Neural progenitor cell (in vitro differentiated cells): ENCODE measurements at regions not wholly inside any gene's neighbourhood (a gene's known extent, or its start where the extent isn't known, plus 50 kb on each side); places are given as distances from the start of the nearest gene placed in this dataset.

ENCODE experiments used
- DNase-seq: peaks from one replicate; pipeline ENCODE4 v3.0.0-alpha.2; 2016; ENCODE audit warnings: low spot score
- H2AFZ ChIP-seq: fragments of 200-600 bp; sonication (generic); replicated peaks from 2 replicates; pipeline ENCODE4 v1.6.1; 2016; ENCODE audit warnings: antibody characterized with exemption
- H3F3A ChIP-seq: fragments of 200-600 bp; sonication (generic); 2 replicates; pipeline ENCODE4 v1.6.1; 2016; ENCODE audit warnings: antibody characterized with exemption, low read depth
- H3K27ac ChIP-seq: fragments of 200-600 bp; sonication (generic); 2 replicates; pipeline ENCODE4 v1.5.1; 2016; ENCODE audit warnings: mild to moderate bottlenecking
- H3K27me3 ChIP-seq: fragments of 200-600 bp; sonication (generic); 2 replicates; pipeline ENCODE4 v1.6.1; 2016; ENCODE audit warnings: mild to moderate bottlenecking, moderate library complexity
- H3K36me3 ChIP-seq: fragments of 200-600 bp; sonication (generic); 2 replicates; pipeline ENCODE4 v1.5.1; 2016
- H3K4me1 ChIP-seq: fragments of 200-600 bp; sonication (generic); 2 replicates; pipeline ENCODE4 v1.6.1; 2016; ENCODE audit warnings: mixed run types
- H3K4me2 ChIP-seq: fragments of 200-600 bp; sonication (generic); 2 replicates; pipeline ENCODE4 v1.6.1; 2016
- H3K4me3 ChIP-seq: fragments of 200-600 bp; sonication (generic); 2 replicates; pipeline ENCODE4 v1.5.1; 2016
- H3K79me2 ChIP-seq: fragments of 200-600 bp; sonication (generic); 2 replicates; pipeline ENCODE4 v1.6.1; 2016; ENCODE audit warnings: low read depth
- H3K9ac ChIP-seq: fragments of 200-600 bp; sonication (generic); 2 replicates; pipeline ENCODE4 v1.6.1; 2016
- H3K9me3 ChIP-seq: fragments of 200-600 bp; sonication (generic); 2 replicates; pipeline ENCODE4 v1.5.1; 2016; ENCODE audit warnings: low read depth
- H4K20me1 ChIP-seq: fragments of 200-600 bp; sonication (generic); 2 replicates; pipeline ENCODE4 v1.6.1; 2016; ENCODE audit warnings: low read depth
- H3K27ac Mint-ChIP-seq: 3 replicates; pipeline ENCODE4 v1.8.0; 2021; ENCODE audit warnings: mixed read lengths
- H3K27me3 Mint-ChIP-seq: 2 replicates; pipeline ENCODE4 v1.8.0; 2022; ENCODE audit warnings: low read depth, mild to moderate bottlenecking, inconsistent platforms, moderate library complexity, mixed read lengths; ENCODE audit not compliant: insufficient read depth
- H3K36me3 Mint-ChIP-seq: 3 replicates; pipeline ENCODE4 v1.8.0; 2021; ENCODE audit warnings: mixed read lengths
- H3K4me1 Mint-ChIP-seq: 3 replicates; pipeline ENCODE4 v1.8.0; 2021; ENCODE audit warnings: mixed read lengths
- H3K4me3 Mint-ChIP-seq: 3 replicates; pipeline ENCODE4 v1.8.0; 2021; ENCODE audit warnings: mild to moderate bottlenecking, moderate library complexity, mixed read lengths
- H3K9me3 Mint-ChIP-seq: 3 replicates; pipeline ENCODE4 v1.8.0; 2020; ENCODE audit warnings: mixed read lengths
- EZH2 ChIP-seq: fragments of 200-600 bp; sonication (generic); IDR thresholded peaks from 2 replicates; pipeline ENCODE4 v1.6.1; 2017; ENCODE audit warnings: antibody characterized with exemption, mild to moderate bottlenecking, moderate library complexity
- EZH2phosphoT487 ChIP-seq: fragments of 200-600 bp; sonication (generic); IDR thresholded peaks from 2 replicates; pipeline ENCODE4 v1.6.1; 2017; ENCODE audit warnings: antibody characterized with exemption
- TF ChIP-seq, protein P1 (sequence below): fragments of 200-600 bp; sonication (generic); IDR thresholded peaks from 2 replicates; pipeline ENCODE4 v1.5.1; 2017; ENCODE audit warnings: antibody characterized with exemption, mild to moderate bottlenecking

DNA sequence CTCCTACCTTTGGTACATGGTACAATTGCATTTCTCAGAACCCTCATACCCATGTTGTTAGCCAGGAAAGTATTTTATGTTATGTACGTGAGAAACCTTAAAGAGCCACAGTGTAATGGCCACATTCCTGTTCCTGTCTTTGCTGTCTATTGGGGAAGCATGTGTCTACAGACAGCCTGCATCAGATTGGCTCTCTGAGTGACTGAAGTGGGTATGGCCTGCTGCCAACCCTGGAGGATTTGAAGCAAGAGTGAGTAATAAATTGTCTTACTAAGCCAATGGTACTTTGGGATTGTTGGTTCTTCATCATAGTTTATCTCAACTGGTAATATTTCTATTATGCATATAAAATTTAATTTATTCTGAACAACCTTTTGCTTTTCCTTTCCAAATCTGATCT is 574.1 kb downstream of the LMO7 start:
- H3K9ac ChIP-seq = no peak overlapping the region
- no peaks in the 10 kb centered on the region for H3K27me3 ChIP-seq
- no peaks in the 10 kb centered on the region for H4K20me1 ChIP-seq
- no peak overlapping the region for H3K4me3 ChIP-seq
- H3K9me3 ChIP-seq = no peaks in the 10 kb centered on the region
- Mint-ChIP-seq H3K27me3 (peaks cover 2% of the 10 kb centered on the region), H3K36me3 (no peaks in the 10 kb centered on the region), H3K27ac (no peak overlapping the region), H3K4me1 (no peaks in the 10 kb centered on the region), H3K4me3 (no peak overlapping the region), H3K9me3 (no peaks in the 10 kb centered on the region)
- TF ChIP-seq, protein P1, sequence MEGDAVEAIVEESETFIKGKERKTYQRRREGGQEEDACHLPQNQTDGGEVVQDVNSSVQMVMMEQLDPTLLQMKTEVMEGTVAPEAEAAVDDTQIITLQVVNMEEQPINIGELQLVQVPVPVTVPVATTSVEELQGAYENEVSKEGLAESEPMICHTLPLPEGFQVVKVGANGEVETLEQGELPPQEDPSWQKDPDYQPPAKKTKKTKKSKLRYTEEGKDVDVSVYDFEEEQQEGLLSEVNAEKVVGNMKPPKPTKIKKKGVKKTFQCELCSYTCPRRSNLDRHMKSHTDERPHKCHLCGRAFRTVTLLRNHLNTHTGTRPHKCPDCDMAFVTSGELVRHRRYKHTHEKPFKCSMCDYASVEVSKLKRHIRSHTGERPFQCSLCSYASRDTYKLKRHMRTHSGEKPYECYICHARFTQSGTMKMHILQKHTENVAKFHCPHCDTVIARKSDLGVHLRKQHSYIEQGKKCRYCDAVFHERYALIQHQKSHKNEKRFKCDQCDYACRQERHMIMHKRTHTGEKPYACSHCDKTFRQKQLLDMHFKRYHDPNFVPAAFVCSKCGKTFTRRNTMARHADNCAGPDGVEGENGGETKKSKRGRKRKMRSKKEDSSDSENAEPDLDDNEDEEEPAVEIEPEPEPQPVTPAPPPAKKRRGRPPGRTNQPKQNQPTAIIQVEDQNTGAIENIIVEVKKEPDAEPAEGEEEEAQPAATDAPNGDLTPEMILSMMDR = no peak
- no peak for TF ChIP-seq EZH2phosphoT487
- no peak for TF ChIP-seq EZH2
- H3K79me2 ChIP-seq = no peaks in the 10 kb centered on the region
- no peaks in the 10 kb centered on the region for H3K4me1 ChIP-seq
- no peak overlapping the region for H2AFZ ChIP-seq
- H3F3A ChIP-seq = no peaks in the 10 kb centered on the region
- no peak overlapping the region for H3K4me2 ChIP-seq
- DNase-seq = no peak
- no peak overlapping the region for H3K27ac ChIP-seq
- no peaks in the 10 kb centered on the region for H3K36me3 ChIP-seq

DNA sequence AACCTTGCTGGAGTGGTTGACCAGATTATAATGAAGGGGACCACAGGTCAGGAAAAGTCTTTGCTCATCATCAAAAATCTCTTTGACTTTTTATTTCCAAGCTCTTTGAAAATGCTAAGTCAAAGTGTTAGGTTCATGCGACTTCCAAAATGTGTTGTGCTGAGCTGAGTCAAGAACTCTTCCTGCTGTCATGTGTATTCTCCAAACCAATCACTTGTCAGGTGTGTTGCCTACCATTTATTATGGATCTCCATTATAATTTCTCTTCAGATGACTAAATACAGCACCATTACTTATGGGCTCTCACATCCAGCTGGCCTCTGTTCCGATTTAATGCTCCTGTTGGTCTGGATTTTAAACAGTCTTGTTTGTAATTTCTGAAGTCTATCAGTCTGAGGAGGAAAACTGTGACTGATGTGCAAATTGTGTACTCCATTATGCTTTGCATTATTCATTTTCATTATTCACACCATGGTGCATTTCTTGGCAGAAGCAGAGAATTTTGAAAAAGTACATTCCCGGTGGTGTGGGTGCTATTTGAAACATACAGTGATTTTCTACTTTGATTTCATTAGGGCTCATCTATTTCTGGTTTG is 562.5 kb downstream of the LMO7 start:
- H3K4me1 Mint-ChIP-seq = no peaks in the 10 kb centered on the region
- no peak overlapping the region for H3K27ac ChIP-seq
- no peak overlapping the region for H3K4me3 Mint-ChIP-seq
- H3K79me2 ChIP-seq = no peaks in the 10 kb centered on the region
- TF ChIP-seq EZH2phosphoT487 = no peak
- TF ChIP-seq EZH2 = no peak
- TF ChIP-seq, protein P1 = no peak
- H3K9me3 Mint-ChIP-seq = no peaks in the 10 kb centered on the region
- no peaks in the 10 kb centered on the region for H3F3A ChIP-seq
- H3K4me3 ChIP-seq = no peak overlapping the region
- H3K9ac ChIP-seq = no peak overlapping the region
- H4K20me1 ChIP-seq = no peaks in the 10 kb centered on the region
- no peak overlapping the region for H3K27ac Mint-ChIP-seq
- H3K36me3 Mint-ChIP-seq = no peaks in the 10 kb centered on the region
- no peaks in the 10 kb centered on the region for H3K27me3 Mint-ChIP-seq
- H3K36me3 ChIP-seq = no peaks in the 10 kb centered on the region
- no peak for DNase-seq
- H3K27me3 ChIP-seq = no peaks in the 10 kb centered on the region
- no peaks in the 10 kb centered on the region for H3K9me3 ChIP-seq
- H3K4me2 ChIP-seq = no peak overlapping the region
- H3K4me1 ChIP-seq = no peaks in the 10 kb centered on the region
- no peak overlapping the region for H2AFZ ChIP-seq

DNA sequence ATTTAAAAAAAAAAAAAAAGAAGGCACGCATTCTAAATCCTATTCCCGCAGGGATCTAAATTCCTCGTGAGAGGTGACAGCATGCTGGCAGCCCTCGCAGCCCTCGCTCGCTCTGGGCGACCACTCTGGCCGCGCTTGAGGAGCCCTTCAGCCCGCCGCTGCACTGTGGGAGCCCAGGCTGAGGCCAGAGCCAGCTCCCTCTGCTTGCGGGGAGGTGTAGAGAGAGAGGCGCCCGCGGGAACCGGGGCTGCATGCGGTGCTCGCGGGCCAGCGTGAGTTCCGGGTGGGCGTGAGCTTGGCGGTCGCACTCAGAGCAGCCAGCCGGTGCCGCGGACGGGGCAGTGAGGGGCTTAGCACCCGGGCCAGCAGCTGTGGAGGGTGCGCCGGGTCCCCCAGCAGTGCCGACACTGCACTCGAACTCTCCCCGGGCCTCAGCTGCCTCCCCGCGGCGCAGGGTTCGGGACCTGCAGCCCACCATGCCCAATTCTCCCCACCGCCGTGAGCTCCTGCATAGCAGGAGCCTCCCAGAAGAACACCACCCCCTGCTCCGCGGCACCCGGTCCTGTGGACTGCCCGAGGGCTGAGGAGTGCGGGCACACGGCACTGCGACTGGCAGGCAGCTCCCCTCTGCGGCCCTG is 553.9 kb downstream of the LMO7 start:
- Histone ChIP-seq H3F3A (no peaks in the 10 kb centered on the region), H3K4me1 (no peaks in the 10 kb centered on the region), H3K79me2 (no peaks in the 10 kb centered on the region), H3K36me3 (no peaks in the 10 kb centered on the region), H3K9me3 (no peaks in the 10 kb centered on the region), H2AFZ (no peak overlapping the region), H3K4me2 (no peak overlapping the region), H3K27ac (no peak overlapping the region), H3K9ac (no peak overlapping the region), H3K27me3 (no peaks in the 10 kb centered on the region), H3K4me3 (no peak overlapping the region), H4K20me1 (no peaks in the 10 kb centered on the region)
- H3K9me3 Mint-ChIP-seq = no peaks in the 10 kb centered on the region
- no peaks in the 10 kb centered on the region for H3K4me1 Mint-ChIP-seq
- peaks cover 2% of the 10 kb centered on the region for H3K27me3 Mint-ChIP-seq
- H3K27ac Mint-ChIP-seq = no peak overlapping the region
- no peak overlapping the region for H3K4me3 Mint-ChIP-seq
- TF ChIP-seq, protein P1 = no peak
- TF ChIP-seq EZH2 = no peak
- TF ChIP-seq EZH2phosphoT487 = no peak
- H3K36me3 Mint-ChIP-seq = no peaks in the 10 kb centered on the region
- no peak for DNase-seq
